ENCODE measurements at regions not wholly inside any gene's neighbourhood (a gene's known extent, or its start where the extent isn't known, plus 50 kb on each side); places are given as distances from the start of the nearest gene placed in this dataset.

DNA sequence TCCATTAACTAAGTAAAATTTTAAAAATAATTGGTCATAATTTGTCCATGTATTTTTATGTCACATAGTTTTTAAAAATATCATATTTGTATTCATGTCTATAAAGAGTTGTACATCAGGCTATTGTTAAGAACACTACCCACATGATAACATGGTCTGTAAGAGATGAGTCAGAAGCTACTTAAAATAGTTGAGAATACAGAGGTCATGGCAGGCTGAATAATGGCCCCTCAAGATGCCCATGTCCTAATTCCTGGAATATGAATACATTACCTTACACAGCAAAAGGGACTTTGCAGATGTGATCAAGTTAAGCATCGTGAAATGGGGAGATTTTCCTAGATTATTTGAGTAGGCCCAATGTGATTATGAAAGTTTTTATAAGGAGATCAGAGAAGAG lies 782.9 kb upstream of the GOLIM4 start:
- no peak for TF ChIP-seq EP300 (IDR thresholded peaks at IDR 0.05)
- no peak for TF ChIP-seq POLR2A (IDR thresholded peaks at IDR 0.05)
- TF ChIP-seq, protein P1, sequence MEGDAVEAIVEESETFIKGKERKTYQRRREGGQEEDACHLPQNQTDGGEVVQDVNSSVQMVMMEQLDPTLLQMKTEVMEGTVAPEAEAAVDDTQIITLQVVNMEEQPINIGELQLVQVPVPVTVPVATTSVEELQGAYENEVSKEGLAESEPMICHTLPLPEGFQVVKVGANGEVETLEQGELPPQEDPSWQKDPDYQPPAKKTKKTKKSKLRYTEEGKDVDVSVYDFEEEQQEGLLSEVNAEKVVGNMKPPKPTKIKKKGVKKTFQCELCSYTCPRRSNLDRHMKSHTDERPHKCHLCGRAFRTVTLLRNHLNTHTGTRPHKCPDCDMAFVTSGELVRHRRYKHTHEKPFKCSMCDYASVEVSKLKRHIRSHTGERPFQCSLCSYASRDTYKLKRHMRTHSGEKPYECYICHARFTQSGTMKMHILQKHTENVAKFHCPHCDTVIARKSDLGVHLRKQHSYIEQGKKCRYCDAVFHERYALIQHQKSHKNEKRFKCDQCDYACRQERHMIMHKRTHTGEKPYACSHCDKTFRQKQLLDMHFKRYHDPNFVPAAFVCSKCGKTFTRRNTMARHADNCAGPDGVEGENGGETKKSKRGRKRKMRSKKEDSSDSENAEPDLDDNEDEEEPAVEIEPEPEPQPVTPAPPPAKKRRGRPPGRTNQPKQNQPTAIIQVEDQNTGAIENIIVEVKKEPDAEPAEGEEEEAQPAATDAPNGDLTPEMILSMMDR (IDR thresholded peaks at IDR 0.05) = no peak
- no peaks in the 10 kb centered on the region for H3K9me3 ChIP-seq
- no peak for DNase-seq
- H3K27me3 ChIP-seq = no peaks in the 10 kb centered on the region
- intact Hi-C loops (cut with DNase I) = no loop called here
- H3K4me3 ChIP-seq = no peak overlapping the region
- no peak overlapping the region for H3K27ac ChIP-seq
- H3K4me1 ChIP-seq (ENCODE audit: insufficient read depth) = no peaks in the 10 kb centered on the region
- no peaks in the 10 kb centered on the region for H3K36me3 ChIP-seq
- WGBS, 3 donors = 83 to 88% (median 85%) methylated on average over 1 of the region's 1 CpG

DNA sequence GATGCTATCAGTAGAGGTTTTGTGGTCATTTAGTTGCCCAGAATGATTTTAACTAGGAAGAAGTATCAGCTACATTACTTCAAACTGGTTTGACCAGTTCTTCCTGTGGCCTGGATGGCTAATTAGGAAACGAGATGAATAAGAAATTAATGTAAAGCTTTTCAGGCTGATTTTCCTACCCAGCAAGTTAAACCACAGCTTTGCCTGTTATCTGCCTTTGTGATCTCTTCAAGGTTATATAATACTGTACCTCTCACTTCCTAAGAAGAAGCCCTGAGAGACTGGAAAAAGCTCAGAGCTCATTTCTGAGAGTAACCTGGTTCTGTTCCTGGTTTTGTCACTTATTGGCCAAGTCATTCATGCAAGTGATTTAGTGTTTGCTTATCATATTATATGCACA lies 782.2 kb upstream of the GOLIM4 start:
- no peaks in the 10 kb centered on the region for H3K27me3 ChIP-seq
- H3K4me3 ChIP-seq = no peak overlapping the region
- no peaks in the 10 kb centered on the region for H3K36me3 ChIP-seq
- intact Hi-C loops (cut with DNase I) = no loop called here
- TF ChIP-seq, protein P1 (IDR thresholded peaks at IDR 0.05) = no peak
- TF ChIP-seq EP300 (IDR thresholded peaks at IDR 0.05) (no peak), POLR2A (IDR thresholded peaks at IDR 0.05) (no peak)
- no peak overlapping the region for H3K27ac ChIP-seq
- no peaks in the 10 kb centered on the region for H3K4me1 ChIP-seq (ENCODE audit: insufficient read depth)
- DNase-seq = no peak
- 51 to 56% (median 55%) methylated on average over 1 of the region's 1 CpG for WGBS, 3 donors
- H3K9me3 ChIP-seq = no peaks in the 10 kb centered on the region

DNA sequence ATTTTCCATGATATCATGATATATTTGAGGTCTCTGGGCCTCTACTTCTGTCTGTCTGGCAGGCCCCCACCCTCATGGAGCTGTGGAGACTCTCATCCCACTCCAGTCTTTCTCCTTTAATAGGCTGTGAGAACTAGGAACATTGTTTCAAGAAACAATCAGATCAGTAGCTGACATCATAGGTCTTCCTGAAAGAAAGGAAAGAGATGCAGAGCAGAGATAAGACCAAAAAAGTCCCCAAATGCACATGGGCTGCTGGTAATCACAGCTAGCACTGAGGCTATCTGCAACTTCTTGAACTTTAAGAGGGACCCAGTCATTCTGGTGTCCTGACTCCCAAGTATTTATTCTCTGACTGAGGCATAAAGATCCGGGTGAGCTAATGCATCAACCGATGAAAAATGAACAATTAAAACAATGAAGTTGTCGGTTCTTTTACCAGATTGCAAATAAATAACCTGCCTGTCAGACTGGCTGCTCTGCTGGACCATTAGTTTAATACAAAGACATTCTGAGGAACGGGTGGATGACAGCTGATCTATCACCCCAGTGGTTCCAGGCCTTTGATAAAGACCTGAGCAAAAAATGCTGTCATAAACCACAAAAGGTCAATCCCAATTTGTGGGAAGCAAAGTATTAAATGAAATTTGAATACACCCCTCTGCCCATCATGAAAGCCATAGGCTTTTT lies 780.8 kb upstream of the GOLIM4 start:
- DNase-seq = no peak
- intact Hi-C loops (cut with DNase I) = no loop called here
- Histone ChIP-seq H3K36me3 (no peaks in the 10 kb centered on the region), H3K9me3 (no peaks in the 10 kb centered on the region), H3K4me3 (no peak overlapping the region), H3K4me1 (ENCODE audit: insufficient read depth) (no peaks in the 10 kb centered on the region), H3K27me3 (no peaks in the 10 kb centered on the region), H3K27ac (no peak overlapping the region)
- no peak for TF ChIP-seq POLR2A (IDR thresholded peaks at IDR 0.05)
- TF ChIP-seq, protein P1 (IDR thresholded peaks at IDR 0.05) = no peak
- no peak for TF ChIP-seq EP300 (IDR thresholded peaks at IDR 0.05)
- WGBS, 3 donors = 27 to 63% (median 41%) methylated on average over 4 of the region's 4 CpGs

DNA sequence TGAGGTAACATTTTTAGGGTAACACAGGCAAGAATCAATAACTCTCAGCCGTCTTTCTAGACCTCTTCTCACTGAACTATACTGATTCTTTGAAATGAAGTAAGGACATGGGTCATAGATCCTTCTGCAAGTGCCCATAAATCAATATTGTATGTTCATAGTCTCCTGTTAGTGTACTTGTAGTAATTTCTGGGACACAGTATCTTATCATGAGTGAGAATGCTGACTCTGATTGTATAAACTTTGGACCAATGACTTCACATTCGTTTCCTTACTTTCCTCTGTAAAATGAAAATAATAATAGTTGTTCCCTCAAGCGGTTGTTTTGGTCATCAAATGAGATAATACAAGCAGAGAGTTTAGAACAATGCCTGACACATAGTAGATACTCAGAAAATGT lies 777.1 kb upstream of the GOLIM4 start:
- intact Hi-C loops (cut with DNase I) = no loop called here
- Histone ChIP-seq H3K4me3 (no peak overlapping the region), H3K4me1 (ENCODE audit: insufficient read depth) (no peaks in the 10 kb centered on the region), H3K27ac (no peak overlapping the region), H3K27me3 (no peaks in the 10 kb centered on the region), H3K9me3 (no peaks in the 10 kb centered on the region), H3K36me3 (no peaks in the 10 kb centered on the region)
- WGBS, 3 donors = 72 to 82% (median 76%) methylated on average over 3 of the region's 3 CpGs
- DNase-seq = no peak
- TF ChIP-seq EP300 (IDR thresholded peaks at IDR 0.05) (no peak), POLR2A (IDR thresholded peaks at IDR 0.05) (no peak)
- TF ChIP-seq, protein P1 (IDR thresholded peaks at IDR 0.05) = no peak

Data from ovary (tissue), 7 donors.